IMR-90 (cell line): ENCODE measurements at regions not wholly inside any gene's neighbourhood (a gene's known extent, or its start where the extent isn't known, plus 50 kb on each side); places are given as distances from the start of the nearest gene placed in this dataset.

Experiments
- ATAC-seq: fragments of 200-7000 bp; cut with Tn5 transposase; 2 replicates; pipeline ENCODE4 v1.9.1; 2020; ENCODE audit warnings: low read depth, mild to moderate bottlenecking, moderate library complexity
- BruUV-seq: library from RNA; stranded (reverse); fragments of 400-500 nt; replicated peaks from 2 replicates; lab custom pipeline; 2021; lab: Mats Ljungman, UMichigan
- CTCF ChIA-PET: fragments of 300-600 bp; formaldehyde crosslinking; extraction: SDS; loops from one replicate; lab custom pipeline; 2021; ENCODE audit warnings: antibody characterized with exemption; lab: Yijun Ruan, JAX
- POLR2A ChIA-PET: fragments of 300-600 bp; sonication (Branson Sonifier 250); formaldehyde crosslinking; loops from one replicate; lab custom pipeline; 2022; ENCODE audit warnings: antibody characterized with exemption; ENCODE audit not compliant: unreplicated experiment; lab: Charles Lee
- DNase-seq: peaks from one replicate; pipeline ENCODE4 v3.0.0; 2013
- H2AFZ ChIP-seq: replicated peaks from 2 replicates; pipeline ENCODE3; 2013; ENCODE audit warnings: low read length, mild to moderate bottlenecking; ENCODE audit not compliant: poor library complexity
- H2AK5ac ChIP-seq: 2 replicates; pipeline ENCODE4 v1.6.1; 2013; ENCODE audit warnings: low read depth, low read length, inconsistent platforms
- H2AK9ac ChIP-seq: replicated peaks from 2 replicates; pipeline ENCODE3; 2013; ENCODE audit warnings: mild to moderate bottlenecking, low read depth, low read length, moderate library complexity; ENCODE audit not compliant: poor library complexity
- H2BK120ac ChIP-seq: 2 replicates; pipeline ENCODE4 v1.6.1; 2013; ENCODE audit warnings: low read depth, low read length, inconsistent platforms
- H2BK15ac ChIP-seq: 3 replicates; pipeline ENCODE4 v1.6.1; 2013; ENCODE audit warnings: low read depth, low read length, inconsistent platforms
- H2BK20ac ChIP-seq: 2 replicates; pipeline ENCODE4 v1.6.1; 2013; ENCODE audit warnings: low read depth, mild to moderate bottlenecking, inconsistent platforms, low read length, moderate library complexity
- H2BK5ac ChIP-seq: 2 replicates; pipeline ENCODE4 v1.6.1; 2013; ENCODE audit warnings: mild to moderate bottlenecking, low read depth, low read length, inconsistent platforms; ENCODE audit not compliant: poor library complexity, severe bottlenecking
- H3K14ac ChIP-seq: replicated peaks from 2 replicates; pipeline ENCODE4 v1.6.1; 2013; ENCODE audit warnings: low read depth, low read length, inconsistent platforms
- H3K18ac ChIP-seq: 2 replicates; pipeline ENCODE4 v1.6.1; 2013; ENCODE audit warnings: low read depth, low read length, control low read depth
- H3K23ac ChIP-seq: 2 replicates; pipeline ENCODE4 v1.6.1; 2013; ENCODE audit warnings: low read depth, low read length, inconsistent platforms
- H3K27ac ChIP-seq: 2 replicates; pipeline ENCODE4 v1.5.1; 2013; ENCODE audit warnings: mild to moderate bottlenecking, control low read depth, low read length; ENCODE audit not compliant: insufficient read depth
- H3K27me3 ChIP-seq: 2 replicates; pipeline ENCODE4 v1.6.1; 2013; ENCODE audit warnings: low read length; ENCODE audit not compliant: control insufficient read depth, insufficient read depth
- H3K36me3 ChIP-seq: 2 replicates; pipeline ENCODE4 v1.6.1; 2013; ENCODE audit warnings: low read length, mixed read lengths; ENCODE audit not compliant: control insufficient read depth, insufficient read depth
- H3K4ac ChIP-seq: 2 replicates; pipeline ENCODE4 v1.6.1; 2013; ENCODE audit warnings: low read depth, low read length, inconsistent platforms
- H3K4me1 ChIP-seq: 2 replicates; pipeline ENCODE4 v1.6.1; 2013; ENCODE audit warnings: low read length, mixed read lengths; ENCODE audit not compliant: control insufficient read depth, insufficient read depth
- H3K4me2 ChIP-seq: 2 replicates; pipeline ENCODE4 v1.6.1; 2013; ENCODE audit warnings: low read depth, mild to moderate bottlenecking, control low read depth, low read length, moderate library complexity
- H3K4me3 ChIP-seq: 2 replicates; pipeline ENCODE4 v1.5.1; 2013; ENCODE audit warnings: low read depth, mild to moderate bottlenecking, control low read depth, low read length, moderate library complexity; ENCODE audit not compliant: insufficient read depth
- H3K56ac ChIP-seq: 2 replicates; pipeline ENCODE4 v1.6.1; 2013; ENCODE audit warnings: low read length, inconsistent platforms; ENCODE audit not compliant: insufficient read depth; ENCODE audit errors: extremely low read depth
- H3K79me1 ChIP-seq, 2 experiments: 2 replicates each; pipeline ENCODE4 v1.6.1; 2013; ENCODE audit warnings: low read length in 2 of 2, inconsistent platforms in 1 of 2, low read depth in 1 of 2
- H3K9ac ChIP-seq: 2 replicates; pipeline ENCODE4 v1.6.1; 2013; ENCODE audit warnings: low read depth, low read length, control low read depth
- H3K9me1 ChIP-seq: 2 replicates; pipeline ENCODE4 v1.6.1; 2013; ENCODE audit warnings: low read length, inconsistent platforms; ENCODE audit not compliant: insufficient read depth
- H3K9me3 ChIP-seq: 2 replicates; pipeline ENCODE4 v1.6.1; 2013; ENCODE audit warnings: low read length; ENCODE audit not compliant: control insufficient read depth, insufficient read depth
- H4K20me1 ChIP-seq: 2 replicates; pipeline ENCODE4 v1.6.1; 2013; ENCODE audit warnings: low read length, inconsistent platforms; ENCODE audit not compliant: insufficient read depth
- H4K5ac ChIP-seq: 2 replicates; pipeline ENCODE4 v1.6.1; 2013; ENCODE audit warnings: mild to moderate bottlenecking, low read depth, low read length, control low read depth
- H4K8ac ChIP-seq, 2 experiments: 2 replicates each; pipeline ENCODE4 v1.6.1; 2013; ENCODE audit warnings: low read depth in 2 of 2, low read length in 2 of 2, control low read depth in 1 of 2, inconsistent platforms in 1 of 2
- H4K91ac ChIP-seq: 2 replicates; pipeline ENCODE4 v1.6.1; 2013; ENCODE audit warnings: low read depth, low read length, inconsistent platforms; ENCODE audit not compliant: insufficient read depth
- BHLHE40 ChIP-seq: fragments of 150-350 bp; IDR thresholded peaks from 2 replicates; pipeline ENCODE4 v1.6.1; 2016; ENCODE audit warnings: mild to moderate bottlenecking, low read depth, low read length
- CEBPB ChIP-seq: IDR thresholded peaks from 2 replicates; pipeline ENCODE4 v1.6.1; 2012; ENCODE audit warnings: low read depth, low read length, improper control_type of control experiment
- FOS ChIP-seq: fragments of 150-350 bp; IDR thresholded peaks from 2 replicates; pipeline ENCODE4 v1.6.1; 2016; ENCODE audit warnings: low read depth, low read length
- MAFK ChIP-seq: IDR thresholded peaks from 2 replicates; pipeline ENCODE4 v1.6.1; 2012; ENCODE audit warnings: low read depth, low read length, improper control_type of control experiment
- NFE2L2 ChIP-seq: fragments of 150-350 bp; IDR thresholded peaks from 2 replicates; pipeline ENCODE4 v1.6.1; 2016; ENCODE audit warnings: low read depth, mild to moderate bottlenecking, low read length
- RAD21 ChIP-seq: IDR thresholded peaks from 2 replicates; pipeline ENCODE4 v1.6.1; 2012; ENCODE audit warnings: low read length, improper control_type of control experiment
- RFX5 ChIP-seq: IDR thresholded peaks from 2 replicates; pipeline ENCODE4 v1.8.0; 2012; ENCODE audit warnings: low read depth, mild to moderate bottlenecking, low read length, moderate library complexity
- WGBS, 2 experiments: methylation state at CpG; one replicate each; pipeline versions ENCODE4 v1.1.5 to v1.1.7; 2013; ENCODE audit warnings: missing lambda C conversion rate in 2 of 2; ENCODE audit not compliant: insufficient read length in 1 of 2; ENCODE audit errors: extremely low coverage in 2 of 2; 5-methylcytosine and 5-hydroxymethylcytosine counted together
- dilution Hi-C: fragments of 300-500 bp; cut with HindIII; formaldehyde crosslinking; loops from one replicate; pipeline ENCODE4 v1.14.3; 2018; ENCODE audit warnings: low sequenced_read_pairs; ENCODE audit not compliant: unreplicated experiment
- in situ Hi-C: fragments of 300-500 bp; cut with MboI; formaldehyde crosslinking; loops from 3 replicates; pipeline ENCODE4 v1.14.3; 2019; ENCODE audit warnings: low sequenced_read_pairs, inconsistent platforms, mixed read lengths
- intact Hi-C: fragments of 100-400 bp; cut with micrococcal nuclease; formaldehyde crosslinking; loops from 2 replicates; pipeline ENCODE4 v1.10.0; 2022
- TF ChIP-seq, protein P1 (sequence below): conservative IDR thresholded peaks from 2 replicates; pipeline ENCODE4 v1.5.1; 2012; ENCODE audit warnings: mild to moderate bottlenecking, low read depth, low read length, improper control_type of control experiment

DNA sequence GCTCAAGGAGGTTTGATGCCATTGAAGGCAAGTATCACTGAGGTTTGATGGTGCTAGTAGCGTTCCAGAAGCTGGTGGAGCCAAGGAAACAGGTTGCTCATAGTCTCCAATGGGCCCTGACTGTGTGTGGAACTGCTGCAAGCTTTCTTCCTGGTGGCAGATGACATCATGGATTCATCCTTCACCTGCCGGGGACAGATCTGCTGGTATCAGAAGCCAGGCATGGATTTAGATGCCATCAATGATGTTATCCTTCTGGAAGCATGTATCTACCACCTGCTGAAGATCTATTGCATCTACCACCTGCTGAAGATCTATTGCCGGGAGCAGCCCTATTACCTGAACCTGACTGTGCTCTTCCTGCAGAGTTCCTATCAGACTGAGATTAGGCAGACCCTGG, 734.4 kb downstream of the PLA2G4A start:
- no peak overlapping the region for H3K9ac ChIP-seq
- H2AFZ ChIP-seq: no peak overlapping the region
- no peak overlapping the region for H2BK5ac ChIP-seq
- no peak for DNase-seq
- H3K27ac ChIP-seq: no peak overlapping the region
- H3K4me3 ChIP-seq: no peak overlapping the region
- dilution Hi-C loops (no loop called here), intact Hi-C loops (no loop called here), in situ Hi-C loops (no loop called here)
- ATAC-seq: no peak
- H4K91ac ChIP-seq: no peak overlapping the region
- POLR2A ChIA-PET: no interaction called here
- H3K18ac ChIP-seq: no peak overlapping the region
- H4K8ac ChIP-seq: no peak overlapping the region
- H4K20me1 ChIP-seq: no peaks in the 10 kb centered on the region
- no TSS peak for BruUV-seq
- no peak overlapping the region for H2AK9ac ChIP-seq
- no peaks in the 10 kb centered on the region for H3K79me1 ChIP-seq
- no peak overlapping the region for H2AK5ac ChIP-seq
- no peak overlapping the region for H2BK15ac ChIP-seq
- no peak overlapping the region for H3K4me2 ChIP-seq
- no CpG with 5 or more reads among the region's 3 CpGs for WGBS, 2 experiments
- H4K5ac ChIP-seq: no peak overlapping the region
- no peaks in the 10 kb centered on the region for H3K9me1 ChIP-seq
- H3K14ac ChIP-seq: no peak overlapping the region
- H3K4me1 ChIP-seq: no peaks in the 10 kb centered on the region
- no peaks in the 10 kb centered on the region for H3K27me3 ChIP-seq
- no peak overlapping the region for H3K23ac ChIP-seq
- H3K36me3 ChIP-seq: no peaks in the 10 kb centered on the region
- no peak overlapping the region for H2BK120ac ChIP-seq
- TF ChIP-seq NFE2L2: no peak
- TF ChIP-seq RFX5: no peak
- no peak for TF ChIP-seq FOS
- no peak for TF ChIP-seq BHLHE40
- no peak for TF ChIP-seq MAFK
- no peak for TF ChIP-seq CEBPB
- TF ChIP-seq, protein P1, sequence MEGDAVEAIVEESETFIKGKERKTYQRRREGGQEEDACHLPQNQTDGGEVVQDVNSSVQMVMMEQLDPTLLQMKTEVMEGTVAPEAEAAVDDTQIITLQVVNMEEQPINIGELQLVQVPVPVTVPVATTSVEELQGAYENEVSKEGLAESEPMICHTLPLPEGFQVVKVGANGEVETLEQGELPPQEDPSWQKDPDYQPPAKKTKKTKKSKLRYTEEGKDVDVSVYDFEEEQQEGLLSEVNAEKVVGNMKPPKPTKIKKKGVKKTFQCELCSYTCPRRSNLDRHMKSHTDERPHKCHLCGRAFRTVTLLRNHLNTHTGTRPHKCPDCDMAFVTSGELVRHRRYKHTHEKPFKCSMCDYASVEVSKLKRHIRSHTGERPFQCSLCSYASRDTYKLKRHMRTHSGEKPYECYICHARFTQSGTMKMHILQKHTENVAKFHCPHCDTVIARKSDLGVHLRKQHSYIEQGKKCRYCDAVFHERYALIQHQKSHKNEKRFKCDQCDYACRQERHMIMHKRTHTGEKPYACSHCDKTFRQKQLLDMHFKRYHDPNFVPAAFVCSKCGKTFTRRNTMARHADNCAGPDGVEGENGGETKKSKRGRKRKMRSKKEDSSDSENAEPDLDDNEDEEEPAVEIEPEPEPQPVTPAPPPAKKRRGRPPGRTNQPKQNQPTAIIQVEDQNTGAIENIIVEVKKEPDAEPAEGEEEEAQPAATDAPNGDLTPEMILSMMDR: no peak
- no peak for TF ChIP-seq RAD21
- H3K4ac ChIP-seq: no peak overlapping the region
- no peak overlapping the region for H2BK20ac ChIP-seq
- CTCF ChIA-PET: no interaction called here
- no peaks in the 10 kb centered on the region for H3K9me3 ChIP-seq
- H3K56ac ChIP-seq: no peak overlapping the region
